Fibroblast of skin of left quadriceps (primary cell): ENCODE measurements at regions not wholly inside any gene's neighbourhood (a gene's known extent, or its start where the extent isn't known, plus 50 kb on each side); places are given as distances from the start of the nearest gene placed in this dataset.
"Not testable (repeated sequence)": the region's sequence is repeated elsewhere in the genome, so short reads cannot be mapped to it uniquely, and the experiment has no call there.

Experiments
- DNase-seq, 2 experiments: peaks; one replicate each; pipeline ENCODE4 v3.0.0-alpha.2; 2013; ENCODE audit warnings: low read depth in 2 of 2

GRCh38 chr14:44873536-44873935, 88.2 kb downstream of the KLHL28 start:
- DNase-seq = no peak

- DNase-seq = no peak
These were observed 95.0 kb downstream of the KLHL28 start for GRCh38 chr14:44866770-44867169.

GRCh38 chr14:44866322-44866721, 95.4 kb downstream of the KLHL28 start:
- DNase-seq = no peak

GRCh38 chr14:44863271-44863670, 98.5 kb downstream of the KLHL28 start:
- no peak for DNase-seq

DNA sequence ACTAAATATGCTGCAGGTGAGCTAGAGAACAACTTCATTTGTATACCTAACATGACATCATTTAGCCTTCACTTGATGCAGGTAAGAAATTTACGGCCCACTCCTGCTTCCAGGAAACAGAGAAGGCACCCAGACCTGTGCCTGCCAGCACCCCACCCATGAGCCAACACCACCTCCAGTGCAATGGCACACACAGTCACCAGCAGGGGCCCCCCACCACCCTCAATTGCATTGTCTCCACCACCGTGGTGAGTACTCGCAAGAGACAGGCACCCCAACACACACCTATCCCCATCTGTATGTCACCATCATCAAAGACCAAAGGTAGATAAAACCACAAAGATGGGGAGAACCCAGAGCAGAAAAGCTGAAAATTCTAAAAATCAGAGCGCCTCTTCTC, 107.6 kb downstream of the KLHL28 start:
- DNase-seq = no peak

DNA sequence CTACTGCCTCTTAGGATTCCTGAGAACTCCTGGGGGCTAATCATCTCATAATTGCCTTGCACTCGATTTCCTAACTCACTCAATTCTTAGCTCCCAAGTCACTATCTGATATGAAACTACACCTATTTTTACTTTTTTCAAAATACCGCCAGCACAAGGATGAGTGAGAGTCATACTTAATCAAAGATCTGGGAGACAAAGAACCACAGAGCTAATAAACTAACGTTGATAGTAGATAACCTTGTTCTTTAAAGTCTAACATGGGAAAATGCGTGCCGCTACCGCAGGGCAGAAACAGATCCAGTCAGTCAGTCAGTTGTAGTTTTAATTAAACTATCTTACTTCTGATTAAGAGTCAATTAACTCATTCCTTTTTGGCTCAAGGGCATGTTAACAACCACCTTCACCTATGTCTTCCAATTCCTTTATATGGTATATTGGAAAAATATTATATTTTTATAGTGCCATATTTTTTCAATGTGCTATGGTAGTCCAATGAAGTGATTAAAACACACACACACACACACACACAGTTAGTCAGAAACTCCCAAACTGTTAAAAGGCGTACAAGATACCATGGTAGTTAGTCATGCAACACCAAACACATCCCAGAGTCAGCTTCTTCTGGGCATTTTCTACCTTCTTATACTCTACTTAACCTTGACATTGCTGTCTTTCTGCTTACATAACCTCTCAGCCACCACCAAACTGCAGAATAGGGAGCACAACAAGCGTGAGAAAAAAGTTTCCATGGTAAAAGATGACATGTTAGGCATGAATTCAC, 114.0 kb downstream of the KLHL28 start:
- no peak for DNase-seq

DNA sequence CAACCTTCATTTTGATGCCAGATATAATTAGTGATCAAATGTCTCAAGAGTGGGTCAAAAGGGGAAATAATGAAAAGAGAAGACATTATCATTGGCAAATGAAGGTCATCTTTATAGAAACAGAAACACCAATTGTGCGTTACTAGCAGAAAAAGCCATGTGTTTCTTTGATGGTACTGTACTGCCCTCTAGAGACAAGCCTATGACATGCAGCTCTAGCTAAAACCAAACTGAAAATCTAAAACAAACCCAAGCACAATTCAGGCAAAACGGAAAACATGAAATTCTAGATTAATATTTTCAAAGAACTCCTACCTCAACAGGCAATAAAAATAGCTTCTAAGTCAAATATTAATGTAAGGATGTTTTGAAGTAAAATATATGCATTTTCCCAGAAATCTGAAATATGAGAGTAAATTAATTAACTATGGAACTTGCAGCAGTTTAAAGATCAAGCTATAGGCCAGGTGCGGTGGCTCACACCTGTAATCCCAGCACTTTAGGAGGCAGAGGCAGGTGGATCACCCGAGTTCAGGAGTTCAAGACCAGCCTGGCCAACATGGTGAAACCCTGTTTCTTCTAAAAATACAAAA, 115.4 kb downstream of the KLHL28 start:
- DNase-seq = peak; percentile 13 to 15

GRCh38 chr14:44835928-44836327, 125.8 kb downstream of the KLHL28 start:
- DNase-seq = not testable (repeated sequence)

DNA sequence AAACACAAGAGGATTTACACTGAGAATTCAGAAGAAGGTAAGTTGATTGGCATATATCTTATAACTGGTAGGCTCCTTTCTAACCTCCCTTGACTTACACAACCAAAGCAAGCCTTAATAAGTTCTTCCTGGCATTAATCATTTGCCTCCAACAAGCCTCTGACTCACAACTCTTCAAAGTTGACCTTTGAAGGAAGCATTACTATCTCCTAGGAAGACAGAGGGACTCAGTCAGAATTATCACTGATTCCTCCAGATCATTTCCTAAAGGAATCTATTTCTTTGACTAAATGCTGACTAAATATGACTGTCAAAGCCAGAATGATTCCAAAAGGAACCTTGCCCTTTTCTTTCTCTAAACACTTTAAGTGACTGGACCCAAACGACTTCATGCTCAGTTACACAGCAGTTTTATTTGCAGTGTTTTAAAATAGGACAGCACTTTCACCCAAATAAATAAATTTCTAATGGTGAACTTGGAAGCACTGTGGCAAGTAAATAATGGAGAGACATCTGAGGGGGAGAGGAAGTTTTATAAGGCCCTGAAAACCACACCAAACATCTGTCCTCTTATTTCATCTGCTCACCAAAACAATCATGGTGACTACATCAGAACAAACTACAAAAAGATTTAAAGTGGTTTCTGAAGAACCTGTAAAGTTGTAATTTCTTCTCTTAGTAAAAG, 128.2 kb downstream of the KLHL28 start:
- peak in 1 of 2 experiments; percentile 7 for DNase-seq

DNA sequence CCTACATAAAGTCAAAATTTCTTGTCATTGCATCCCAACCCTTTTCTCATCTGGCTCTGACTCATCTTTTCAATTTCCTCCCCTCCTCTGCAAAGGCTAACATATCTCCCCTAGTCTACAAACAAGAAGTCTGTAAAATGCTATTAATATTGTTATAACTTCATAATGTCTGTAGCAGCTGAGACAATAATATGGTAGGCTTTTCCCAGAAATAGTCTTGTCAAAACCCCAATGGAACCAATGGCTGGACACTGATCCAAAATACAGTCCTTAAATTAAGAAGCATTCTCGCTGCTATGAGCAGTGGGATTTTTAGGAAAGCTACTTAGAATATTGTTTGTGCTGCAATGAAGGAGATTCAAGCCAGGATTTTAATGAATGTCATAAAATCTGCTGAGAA, 131.4 kb downstream of the KLHL28 start:
- no peak for DNase-seq

- no peak for DNase-seq
These were observed 132.7 kb downstream of the KLHL28 start for GRCh38 chr14:44829021-44829420.

DNA sequence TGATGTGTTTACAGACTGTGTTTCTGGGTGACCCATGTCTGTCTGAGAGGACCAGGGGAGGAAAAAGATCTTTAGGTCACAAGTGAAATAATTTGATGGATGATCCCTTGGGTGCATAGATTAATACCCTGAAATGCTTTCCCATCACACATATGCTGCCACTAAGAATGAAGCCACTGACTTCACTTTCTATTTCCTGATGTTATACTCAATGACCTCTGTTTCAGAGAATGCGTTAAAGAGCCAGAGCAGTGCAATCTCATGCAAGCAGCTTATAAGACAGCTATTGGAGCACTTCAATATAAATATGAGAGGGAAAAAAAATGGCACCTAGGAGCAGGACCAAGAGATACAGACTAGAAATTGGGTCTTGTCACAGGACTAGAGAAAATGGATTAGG, 133.7 kb downstream of the KLHL28 start:
- DNase-seq = no peak

- DNase-seq = no peak
These were observed 141.3 kb downstream of the KLHL28 start for GRCh38 chr14:44820230-44820964.

- no peak for DNase-seq
These were observed 147.6 kb downstream of the KLHL28 start for GRCh38 chr14:44814196-44814595.

GRCh38 chr14:44812672-44813071, 149.1 kb downstream of the KLHL28 start:
- DNase-seq = no peak

GRCh38 chr14:44804391-44804790, 157.4 kb downstream of the KLHL28 start:
- DNase-seq = no peak

DNA sequence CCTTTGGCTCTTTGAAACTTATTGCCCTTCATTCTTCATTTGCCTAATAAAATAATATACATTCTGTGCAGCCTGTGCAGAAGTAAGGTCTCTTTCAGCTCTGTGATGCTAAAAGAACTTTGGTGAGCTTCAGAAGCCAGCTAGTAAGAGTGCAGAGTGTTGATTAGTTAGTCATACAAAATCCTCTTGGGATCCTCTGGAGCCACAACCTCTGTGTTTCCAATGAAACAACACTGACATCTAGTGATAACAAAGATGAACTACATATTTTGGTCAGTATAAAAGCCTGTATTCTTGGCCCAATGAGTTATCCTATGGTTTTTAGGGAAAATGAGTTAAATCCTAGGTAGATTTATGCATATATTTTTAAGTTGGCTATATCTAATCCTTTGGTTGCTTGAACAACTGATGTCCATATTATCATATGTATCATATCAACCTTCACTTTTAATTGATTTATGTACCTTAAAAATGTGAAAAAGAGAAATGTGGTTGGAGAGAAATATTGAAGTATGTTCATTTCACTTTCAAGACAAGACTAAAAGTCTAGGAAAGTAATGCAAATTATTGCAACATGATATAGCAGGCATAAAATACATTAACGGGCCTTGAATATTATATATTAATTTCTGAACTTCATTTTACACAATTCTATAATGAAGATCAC, 158.4 kb downstream of the KLHL28 start:
- DNase-seq = peak; percentile 43 to 54

- DNase-seq = no peak
These were observed 163.1 kb downstream of the KLHL28 start for GRCh38 chr14:44798386-44799242.

DNA sequence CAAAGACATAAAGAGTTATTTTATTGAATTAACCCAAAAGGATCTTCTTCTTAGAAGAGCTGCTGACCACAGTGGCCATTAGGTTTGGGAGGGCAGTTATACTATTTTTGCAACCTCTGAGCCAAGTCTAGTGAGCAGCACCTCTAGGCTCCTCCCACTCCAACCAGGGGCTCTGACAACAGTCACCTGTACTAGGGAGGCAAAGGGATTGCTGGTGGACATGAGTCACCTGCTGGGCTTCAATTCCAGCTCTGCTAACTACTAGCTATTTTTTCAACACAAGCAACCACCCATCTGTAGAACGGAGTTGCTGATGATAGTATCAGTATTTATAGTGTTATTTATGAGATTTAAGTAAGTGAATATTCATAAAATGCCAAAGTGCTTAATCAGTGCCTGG, 166.0 kb downstream of the KLHL28 start:
- no peak for DNase-seq

DNA sequence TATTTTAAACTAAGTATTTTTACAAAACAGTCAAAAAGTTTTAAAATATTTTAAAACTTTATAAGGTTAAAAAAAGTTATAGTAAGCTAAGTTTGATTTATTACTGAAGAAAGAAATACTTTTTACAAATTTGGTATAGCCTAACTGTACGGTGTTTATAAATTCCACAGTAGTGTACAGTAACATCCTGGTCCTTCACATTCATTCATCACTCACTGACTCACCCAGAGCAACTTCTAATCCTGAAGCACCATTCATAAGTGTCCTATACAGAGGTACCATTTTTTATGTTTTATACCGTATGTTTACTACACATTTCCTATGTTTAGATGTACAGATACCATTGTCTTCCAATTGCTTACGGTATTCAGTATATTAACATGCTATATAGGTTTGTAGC, 170.0 kb downstream of the KLHL28 start:
- no peak for DNase-seq

DNA sequence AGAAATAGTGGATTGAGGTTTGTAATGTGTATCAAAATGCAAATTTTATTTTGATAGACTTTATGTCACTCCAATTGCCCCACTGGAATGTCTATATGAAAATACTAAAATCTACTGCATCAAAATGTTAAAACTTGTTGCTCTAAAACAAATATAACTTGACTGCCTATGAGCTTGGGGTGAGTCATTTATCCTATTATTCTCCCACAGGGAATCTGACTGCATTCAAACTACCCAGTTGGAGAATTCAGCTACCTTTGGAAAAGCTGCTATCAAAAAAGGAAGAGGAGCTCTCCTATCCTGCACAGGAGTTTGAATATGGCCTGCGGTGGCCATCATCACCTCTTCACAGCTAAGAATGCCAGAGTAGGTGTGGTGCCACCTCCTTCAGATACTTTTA, 173.1 kb downstream of the KLHL28 start:
- DNase-seq = no peak
